Right lobe of liver (tissue), 6 donors: ENCODE measurements at regions not wholly inside any gene's neighbourhood (a gene's known extent, or its start where the extent isn't known, plus 50 kb on each side); places are given as distances from the start of the nearest gene placed in this dataset.

ENCODE experiments used
- ATAC-seq, 4 donors: fragments of 200-7000 bp; cut with Tn5 transposase; one replicate each; pipeline ENCODE4 v1.9.1; 2020; ENCODE audit warnings: mild to moderate bottlenecking in 4 of 4, moderate library complexity in 4 of 4
- DNase-seq, 3 donors: peaks; one replicate each; pipeline ENCODE4 v3.0.0-alpha.2; 2020
- H3K27ac ChIP-seq, 3 donors: fragments of 200-600 bp; one replicate each; pipeline ENCODE4 v1.8.0; 2022
- H3K27me3 ChIP-seq, 2 donors: fragments of 200-600 bp; one replicate each; pipeline ENCODE4 v1.8.0; 2022
- H3K36me3 ChIP-seq, 4 donors: fragments of 200-600 bp; sonication (generic) in 1 of 4; one replicate each; pipeline versions ENCODE4 v1.5.1 to v1.8.0; 2017 to 2022; ENCODE audit warnings: control low read depth in 1 of 4
- H3K4me1 ChIP-seq, 4 donors: fragments of 200-600 bp; sonication (generic) in 1 of 4; one replicate each; pipeline versions ENCODE4 v1.5.1 to v1.8.0; 2017 to 2022; ENCODE audit warnings: control low read depth in 1 of 4
- H3K4me3 ChIP-seq, 3 donors: fragments of 200-600 bp; one replicate each; pipeline ENCODE4 v1.8.0; 2022
- H3K9me3 ChIP-seq, 4 donors: fragments of 200-600 bp; sonication (generic) in 1 of 4; one replicate each; pipeline versions ENCODE4 v1.5.1 to v1.8.0; 2017 to 2022; ENCODE audit warnings: control low read depth in 1 of 4
- CTCF ChIP-seq, 4 donors: fragments of 200-600 bp in 3 of 4; fragments of 450-650 bp in 1 of 4; IDR thresholded peaks; one replicate each; pipeline versions ENCODE4 v1.5.1 to v1.8.0; 2016 to 2022; ENCODE audit warnings: antibody characterized with exemption in 4 of 4, mild to moderate bottlenecking in 2 of 4
- POLR2A ChIP-seq: fragments of 450-650 bp; IDR thresholded peaks from one replicate; pipeline ENCODE4 v1.6.1; 2017; ENCODE audit warnings: antibody characterized with exemption, mild to moderate bottlenecking
- WGBS: methylation state at CpG from one replicate; pipeline ENCODE4 v1.1.6; 2018; ENCODE audit warnings: low coverage, low lambda C conversion rate; ENCODE audit not compliant: insufficient coverage; ENCODE audit errors: missing lambda C conversion rate; 5-methylcytosine and 5-hydroxymethylcytosine counted together
- intact Hi-C, 2 donors: fragments of 100-400 bp; cut with DNase I; formaldehyde crosslinking; loops; one replicate each; pipeline versions ENCODE4 v1.11.2 to v1.14.1; 2022
- donor health status: DM: no; HTN: yes; CAD: no.
- donor health status: DM: no; HTN: no; CAD: no.
- donor health status: DM: no; HTN: no; CAD: no.
- donor health status: DM: no; HTN: yes; CAD: no.
- donor health status: DM: no; HTN: yes; CAD: no.

- Histone ChIP-seq H3K36me3 (no peaks in the 10 kb centered on the region), H3K4me3 (no peak overlapping the region), H3K27me3 (no peaks in the 10 kb centered on the region), H3K4me1 (no peaks in the 10 kb centered on the region), H3K27ac (no peak overlapping the region), H3K9me3 (no peaks in the 10 kb centered on the region)
- DNase-seq, result no peak
- intact Hi-C loops, result no loop called here
- WGBS, result 50% methylated on average over 1 of the region's 1 CpG
- ATAC-seq, result no peak
- no peak for TF ChIP-seq CTCF (IDR thresholded peaks at IDR 0.05)
- TF ChIP-seq POLR2A, result no peak
Measured at GRCh38 chr13:82647540-82647939, 1234.7 kb downstream of the SLITRK1 start.

- intact Hi-C loops, result no loop called here
- Histone ChIP-seq H3K4me1 (no peaks in the 10 kb centered on the region), H3K27me3 (no peaks in the 10 kb centered on the region), H3K36me3 (no peaks in the 10 kb centered on the region), H3K27ac (no peak overlapping the region), H3K4me3 (no peak overlapping the region), H3K9me3 (no peaks in the 10 kb centered on the region)
- 64% methylated on average over 1 of the region's 1 CpG for WGBS
- no peak for ATAC-seq
- TF ChIP-seq POLR2A (no peak), CTCF (IDR thresholded peaks at IDR 0.05) (no peak)
- DNase-seq, result no peak
Measured at GRCh38 chr13:82636119-82636518, 1246.2 kb downstream of the SLITRK1 start.

- TF ChIP-seq CTCF (IDR thresholded peaks at IDR 0.05) (no peak), POLR2A (no peak)
- WGBS, result 45% methylated on average over 2 of the region's 2 CpGs
- intact Hi-C loops, result no loop called here
Measured at GRCh38 chr13:82634946-82635345, 1247.3 kb downstream of the SLITRK1 start.

GRCh38 chr13:82627183-82627582 lies 1255.1 kb downstream of the SLITRK1 start:
- intact Hi-C loops, result no loop called here
- TF ChIP-seq CTCF (IDR thresholded peaks at IDR 0.05), result no peak
- TF ChIP-seq POLR2A, result no peak
- H3K36me3 ChIP-seq, result no peaks in the 10 kb centered on the region
- ATAC-seq (no peak), DNase-seq (no peak)
- no peaks in the 10 kb centered on the region for H3K4me1 ChIP-seq
- WGBS, result 48% methylated on average over 1 of the region's 1 CpG
- H3K27ac ChIP-seq, result no peak overlapping the region
- no peaks in the 10 kb centered on the region for H3K9me3 ChIP-seq
- no peak overlapping the region for H3K4me3 ChIP-seq
- no peaks in the 10 kb centered on the region for H3K27me3 ChIP-seq

More at GRCh38 chr13:82634946-82635345, 1247.3 kb downstream of the SLITRK1 start:
- ATAC-seq, result no peak
- Histone ChIP-seq H3K4me3 (no peak overlapping the region), H3K36me3 (no peaks in the 10 kb centered on the region), H3K27me3 (no peaks in the 10 kb centered on the region), H3K27ac (no peak overlapping the region), H3K4me1 (no peaks in the 10 kb centered on the region), H3K9me3 (no peaks in the 10 kb centered on the region)
- no peak for DNase-seq

GRCh38 chr13:82625717-82626116 lies 1256.6 kb downstream of the SLITRK1 start:
- Histone ChIP-seq H3K9me3 (no peaks in the 10 kb centered on the region), H3K27me3 (no peaks in the 10 kb centered on the region), H3K4me3 (no peak overlapping the region), H3K4me1 (no peaks in the 10 kb centered on the region), H3K27ac (no peak overlapping the region), H3K36me3 (no peaks in the 10 kb centered on the region)
- intact Hi-C loops, result no loop called here
- TF ChIP-seq CTCF (IDR thresholded peaks at IDR 0.05) (no peak), POLR2A (no peak)
- WGBS, result 48% methylated on average over 3 of the region's 3 CpGs
- ATAC-seq, result no peak
- no peak for DNase-seq
